Body of pancreas (tissue), 4 donors: ENCODE measurements at regions not wholly inside any gene's neighbourhood (a gene's known extent, or its start where the extent isn't known, plus 50 kb on each side); places are given as distances from the start of the nearest gene placed in this dataset.

ENCODE experiments used
- CTCF ChIP-seq, 7 experiments: fragments of 450-650 bp in 4 of 7; fragments of 200-600 bp in 3 of 7; sonication (generic) in 3 of 7; IDR thresholded peaks; one replicate each; pipeline ENCODE4 v1.5.1; 2016 to 2019; ENCODE audit warnings: antibody characterized with exemption in 7 of 7
- POLR2A ChIP-seq, 3 donors: fragments of 450-650 bp; IDR thresholded peaks; one replicate each; pipeline ENCODE4 v1.6.1; 2016; ENCODE audit warnings: antibody characterized with exemption in 3 of 3, mild to moderate bottlenecking in 2 of 3

GRCh38 chr2:111698089-111698488 lies 185.9 kb downstream of the ANAPC1 start:
- TF ChIP-seq POLR2A (IDR thresholded peaks at IDR 0.05), result no peak
- TF ChIP-seq CTCF (IDR thresholded peaks at IDR 0.05), result no peak
